ENCODE measurements at regions not wholly inside any gene's neighbourhood (a gene's known extent, or its start where the extent isn't known, plus 50 kb on each side); places are given as distances from the start of the nearest gene placed in this dataset.

DNA sequence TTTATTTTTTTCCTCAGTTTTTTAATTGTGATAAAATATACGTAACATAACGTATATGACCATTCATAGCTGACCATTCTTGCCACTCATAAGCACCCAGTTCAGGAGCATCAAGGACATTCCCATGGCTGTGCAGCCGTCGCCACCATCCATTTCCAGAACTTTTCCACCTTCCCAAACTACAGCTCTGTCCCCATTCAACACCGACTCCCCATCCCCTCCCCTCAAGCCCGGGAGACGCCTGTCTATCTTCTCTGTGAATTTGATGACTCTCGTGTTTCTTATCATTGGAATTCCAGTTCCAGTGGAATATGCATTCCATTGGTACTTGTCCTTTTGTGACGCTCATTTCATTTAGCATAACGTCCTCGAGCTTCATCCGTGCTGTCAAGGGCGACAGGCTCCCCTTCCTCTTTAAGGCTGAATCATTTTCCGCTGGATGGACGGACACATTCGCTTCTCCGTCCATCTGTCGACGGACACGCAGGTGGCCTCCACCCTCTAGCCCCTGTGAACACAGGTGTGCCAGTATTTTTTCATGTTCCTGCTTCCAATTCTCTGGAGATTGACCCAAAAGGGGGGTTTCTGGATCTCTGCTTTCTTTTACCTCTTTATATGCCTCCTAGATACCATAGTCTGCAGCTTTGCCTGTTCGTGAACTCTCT, 88.1 kb downstream of the YTHDF1 start:
- DNase-seq, result no peak

DNA sequence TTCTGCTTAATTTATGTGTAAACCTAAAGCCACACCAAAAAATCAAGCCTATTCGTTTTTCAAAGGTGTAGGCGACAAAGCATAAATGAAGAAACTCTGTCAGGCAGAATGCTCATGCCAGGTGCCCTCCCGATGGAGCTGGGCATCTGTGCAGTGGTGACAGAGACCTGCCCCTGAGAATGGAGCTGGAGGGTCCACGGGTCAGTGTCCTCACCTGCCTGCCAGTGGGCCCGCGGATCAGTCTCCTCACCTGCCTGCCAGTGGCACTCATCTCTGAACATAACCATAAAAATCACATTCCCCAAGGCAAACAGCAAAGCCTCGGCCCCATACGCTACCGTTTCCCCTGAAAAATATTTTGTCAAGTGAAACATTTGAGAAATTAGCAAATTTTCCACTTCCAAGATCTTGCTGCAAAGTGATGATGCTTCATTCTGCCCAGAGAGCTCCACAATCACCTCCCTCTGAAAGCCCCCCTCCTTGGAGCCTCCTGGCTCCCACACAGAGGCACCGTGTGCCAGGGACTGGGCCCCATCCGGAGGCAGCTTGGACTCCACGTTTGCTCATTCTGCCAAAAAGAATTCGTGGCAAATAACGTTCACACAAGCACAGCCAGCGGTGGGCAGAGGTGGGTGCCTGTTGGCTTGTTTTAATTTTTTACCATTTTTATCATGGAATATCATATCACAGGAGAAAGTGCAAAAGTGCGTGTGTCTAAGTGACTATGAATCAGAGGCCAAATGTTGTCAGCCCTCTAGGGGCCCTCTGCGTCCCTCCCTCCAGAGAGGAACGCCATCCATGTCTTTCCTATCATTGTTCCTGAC, 88.8 kb downstream of the YTHDF1 start:
- no peak for DNase-seq

DNA sequence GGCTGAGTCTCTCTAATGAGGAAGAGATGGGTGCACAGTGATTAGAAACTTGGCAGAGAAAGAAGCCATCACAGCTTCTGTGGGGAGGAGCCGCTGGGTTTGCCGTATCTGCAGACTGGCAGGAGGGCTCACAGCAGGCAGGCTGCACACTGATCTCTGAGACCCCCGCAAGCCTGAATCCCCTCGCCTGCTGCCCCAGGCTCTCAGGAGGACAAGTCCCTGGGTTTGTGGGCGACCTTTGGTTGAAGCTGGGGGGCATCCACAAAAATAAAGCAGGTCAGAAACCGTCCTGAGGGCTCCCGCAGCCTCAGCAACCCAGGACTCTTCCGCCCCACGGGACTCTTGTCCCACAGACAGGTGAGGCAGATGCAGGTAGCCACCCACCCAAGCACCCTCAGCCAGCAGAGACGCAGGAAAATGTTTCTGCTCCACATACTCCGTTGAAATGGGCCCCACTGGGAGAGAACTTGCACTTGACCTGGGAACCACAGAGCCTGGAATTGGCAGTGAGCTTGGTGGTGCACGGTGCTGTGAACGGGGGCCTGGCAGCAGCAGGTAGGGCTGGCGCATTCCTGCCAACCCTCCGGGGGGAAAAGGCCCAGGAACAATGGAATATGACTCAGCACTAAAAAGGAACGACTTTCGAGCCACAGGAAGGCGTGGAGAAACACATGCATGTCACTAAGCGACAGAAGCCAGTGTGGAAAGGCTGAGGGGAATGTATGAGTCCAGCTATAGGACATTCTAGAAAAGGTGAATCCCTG, 89.9 kb downstream of the YTHDF1 start:
- DNase-seq, result no peak

DNA sequence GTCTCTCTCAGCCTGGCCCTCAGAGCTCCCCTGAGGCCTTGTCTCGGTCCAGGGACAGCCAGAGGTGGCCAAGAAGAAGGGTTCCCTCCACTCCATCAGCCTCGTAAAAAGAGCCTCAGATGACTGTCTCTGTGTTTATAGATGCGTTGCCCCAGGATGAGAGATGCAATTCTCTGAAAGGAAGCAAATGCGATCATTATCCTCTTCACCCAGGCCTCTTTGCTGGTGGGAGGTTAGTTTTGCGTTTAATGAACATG, 90.4 kb downstream of the YTHDF1 start:
- no peak for DNase-seq

DNA sequence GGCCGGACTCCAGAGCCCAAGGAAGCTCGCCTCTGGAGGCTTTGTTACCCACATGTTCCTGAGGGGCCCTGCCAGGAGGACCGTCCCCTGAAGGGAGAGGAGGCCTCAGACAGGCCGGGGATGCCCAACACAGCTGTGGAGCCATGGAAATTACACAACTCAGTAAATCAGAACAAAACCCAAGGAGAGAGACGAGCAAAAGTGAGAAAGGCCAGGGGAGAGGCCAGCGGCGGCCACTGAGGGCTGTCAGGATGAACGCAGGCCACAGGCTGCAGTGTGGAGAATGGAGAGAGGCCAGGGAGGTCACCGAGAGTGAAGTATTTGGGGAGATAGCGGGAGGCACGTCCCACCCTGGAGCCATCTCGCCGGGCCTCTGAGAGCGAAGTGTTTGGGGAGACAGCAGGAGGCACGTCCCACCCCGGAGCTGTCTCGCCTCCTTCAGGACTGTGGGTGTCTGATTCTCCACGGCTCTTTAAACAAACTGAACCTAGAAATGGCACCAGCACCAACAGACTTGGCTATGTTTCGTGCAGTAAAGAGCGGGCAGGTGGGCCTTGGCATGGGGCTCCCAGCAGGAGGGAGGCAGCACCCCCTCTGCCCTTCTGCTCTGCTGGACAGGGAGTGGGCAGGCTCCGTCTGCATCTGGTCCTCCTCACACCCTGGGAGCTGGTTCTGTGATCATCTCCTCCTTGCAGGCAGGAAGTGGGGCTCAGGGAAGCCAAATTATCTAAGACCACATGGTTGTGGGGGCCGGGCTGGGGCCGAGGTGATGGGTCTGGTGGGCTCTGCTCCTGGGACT, 91.0 kb downstream of the YTHDF1 start:
- DNase-seq, result no peak

DNA sequence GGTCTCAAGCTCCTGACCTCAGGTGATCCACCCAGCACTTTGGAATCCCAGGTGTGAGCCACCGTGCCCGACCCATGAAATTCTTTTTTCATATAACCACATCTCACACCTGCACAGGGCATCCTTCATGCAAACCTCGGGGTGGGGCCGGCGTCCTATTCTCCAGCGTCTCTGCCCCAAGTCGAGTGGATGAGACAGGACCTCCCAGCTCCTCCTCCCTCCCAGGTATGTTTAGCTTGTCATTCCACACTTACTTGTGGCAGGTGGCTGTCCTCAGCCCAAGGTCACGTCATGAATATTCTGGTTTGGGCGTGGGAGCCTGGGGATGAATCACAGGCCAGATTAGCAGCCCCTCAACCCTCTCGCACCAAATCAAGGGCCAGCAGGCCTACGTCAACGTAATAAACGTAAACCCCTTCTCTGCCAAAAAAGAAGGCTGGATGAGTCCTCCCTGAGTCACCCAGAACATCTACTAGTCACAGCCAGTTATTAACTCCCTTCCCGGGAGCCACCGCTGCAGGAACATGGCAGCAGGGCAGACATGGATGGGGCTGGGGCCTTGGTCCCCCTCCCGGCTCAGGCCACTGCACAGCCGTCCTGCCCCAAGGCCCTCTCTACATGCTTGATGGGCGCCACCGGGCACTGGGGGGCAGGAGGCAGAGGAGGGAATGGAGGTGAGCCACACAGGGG, 91.7 kb downstream of the YTHDF1 start:
- no peak for DNase-seq

DNA sequence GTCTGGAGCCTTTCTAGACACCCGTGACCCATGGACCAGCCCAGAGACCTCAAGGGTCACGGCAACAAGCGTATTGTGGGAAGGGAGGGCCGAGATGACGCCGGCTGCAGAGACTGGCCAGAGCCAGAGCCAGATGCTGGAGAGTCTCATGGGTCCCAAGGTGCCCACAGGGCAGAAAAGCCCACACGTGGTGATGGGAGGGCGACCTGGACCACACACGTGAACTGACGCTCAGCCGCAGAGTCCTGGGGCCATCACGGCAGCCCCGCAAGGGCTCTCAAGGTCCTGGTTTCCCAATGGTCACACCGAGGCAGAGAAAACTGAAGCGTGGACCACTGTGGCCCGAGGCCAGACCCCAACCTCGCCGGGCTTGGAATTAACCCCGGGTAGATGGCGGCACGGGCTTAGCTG, 92.6 kb downstream of the YTHDF1 start:
- no peak for DNase-seq

DNA sequence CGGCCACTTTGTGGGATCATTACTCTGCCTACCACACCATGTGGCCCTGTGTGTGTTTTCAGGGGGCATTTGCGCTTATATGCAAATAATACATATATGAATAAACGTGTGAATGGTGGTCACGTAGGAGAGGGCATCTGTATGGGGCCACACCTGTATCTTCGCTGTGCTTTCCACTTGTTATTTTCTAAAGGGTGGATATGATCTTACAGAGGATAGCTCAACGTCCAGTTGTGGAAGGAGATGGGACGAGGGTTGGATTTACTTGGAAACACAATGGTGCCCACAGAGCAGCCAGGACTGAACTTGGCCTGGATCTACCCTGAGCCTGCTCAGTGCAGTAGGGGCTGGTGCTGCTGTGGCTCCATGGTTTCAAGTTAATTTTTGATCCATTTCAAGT, 93.3 kb downstream of the YTHDF1 start:
- DNase-seq, result no peak

DNA sequence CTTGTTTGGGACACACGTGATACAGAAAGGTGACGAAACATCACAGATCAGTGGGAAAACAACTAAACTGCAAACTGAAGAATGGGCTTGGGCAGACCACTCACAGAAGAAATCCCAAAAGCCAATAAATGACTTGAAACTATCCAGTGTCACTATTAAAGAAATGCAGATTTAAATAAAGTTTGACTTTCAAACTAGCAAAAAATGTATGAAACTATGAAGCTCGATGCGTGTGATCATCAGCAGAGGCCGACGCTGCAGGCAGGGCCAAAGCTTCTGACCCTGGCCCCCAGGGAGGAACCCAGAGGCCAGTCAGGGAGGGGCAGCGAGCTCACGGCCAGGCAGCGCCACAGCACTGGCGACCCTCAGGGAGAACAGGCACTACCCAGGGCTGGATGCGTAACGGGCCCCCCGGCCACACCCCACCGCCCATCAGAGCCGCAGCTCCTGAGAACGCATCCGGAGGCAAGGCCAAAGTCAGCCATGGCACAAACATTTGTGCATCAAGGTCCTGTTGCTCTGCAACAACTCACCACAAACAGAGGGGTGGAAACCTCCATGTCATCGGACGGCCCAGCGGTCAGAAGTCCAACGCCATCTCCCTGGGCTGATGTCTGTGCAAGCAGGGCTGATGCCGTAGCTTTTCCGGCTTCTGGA, 94.1 kb downstream of the YTHDF1 start:
- no peak for DNase-seq

DNA sequence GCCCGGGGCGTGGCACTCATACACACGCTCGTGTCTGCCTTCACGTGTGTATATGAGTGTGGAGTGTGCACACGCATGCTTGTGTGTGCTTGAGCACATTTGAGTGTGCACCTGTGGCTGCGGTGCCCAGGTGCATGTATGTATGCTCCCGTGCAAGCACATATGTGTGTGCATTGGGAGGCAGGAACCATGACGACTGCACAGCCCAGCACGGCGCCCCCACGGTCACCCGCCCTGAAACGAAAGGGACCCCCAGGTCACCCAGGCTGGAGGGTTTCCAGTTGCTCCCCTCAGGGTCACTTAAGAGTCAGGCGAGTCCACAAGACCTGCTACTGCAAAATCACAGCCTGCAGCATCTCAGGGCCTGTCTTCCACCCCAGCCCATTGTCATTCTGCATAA, 94.7 kb downstream of the YTHDF1 start:
- no peak for DNase-seq

DNA sequence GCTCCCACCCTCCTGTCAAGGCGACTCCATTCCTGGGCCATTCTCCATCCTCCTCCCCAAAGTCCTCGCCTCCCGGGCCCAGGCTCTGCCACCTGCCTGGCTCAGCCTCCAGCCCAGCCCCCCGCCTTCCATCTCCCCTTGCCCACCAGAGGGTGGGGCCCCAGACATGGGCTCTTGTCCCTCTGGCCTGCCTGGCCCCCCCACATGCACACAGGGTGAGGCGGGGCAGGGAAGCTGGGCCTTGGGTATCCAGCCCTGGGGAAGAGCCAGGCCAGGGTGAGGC, 95.2 kb downstream of the YTHDF1 start:
- DNase-seq, result no peak

DNA sequence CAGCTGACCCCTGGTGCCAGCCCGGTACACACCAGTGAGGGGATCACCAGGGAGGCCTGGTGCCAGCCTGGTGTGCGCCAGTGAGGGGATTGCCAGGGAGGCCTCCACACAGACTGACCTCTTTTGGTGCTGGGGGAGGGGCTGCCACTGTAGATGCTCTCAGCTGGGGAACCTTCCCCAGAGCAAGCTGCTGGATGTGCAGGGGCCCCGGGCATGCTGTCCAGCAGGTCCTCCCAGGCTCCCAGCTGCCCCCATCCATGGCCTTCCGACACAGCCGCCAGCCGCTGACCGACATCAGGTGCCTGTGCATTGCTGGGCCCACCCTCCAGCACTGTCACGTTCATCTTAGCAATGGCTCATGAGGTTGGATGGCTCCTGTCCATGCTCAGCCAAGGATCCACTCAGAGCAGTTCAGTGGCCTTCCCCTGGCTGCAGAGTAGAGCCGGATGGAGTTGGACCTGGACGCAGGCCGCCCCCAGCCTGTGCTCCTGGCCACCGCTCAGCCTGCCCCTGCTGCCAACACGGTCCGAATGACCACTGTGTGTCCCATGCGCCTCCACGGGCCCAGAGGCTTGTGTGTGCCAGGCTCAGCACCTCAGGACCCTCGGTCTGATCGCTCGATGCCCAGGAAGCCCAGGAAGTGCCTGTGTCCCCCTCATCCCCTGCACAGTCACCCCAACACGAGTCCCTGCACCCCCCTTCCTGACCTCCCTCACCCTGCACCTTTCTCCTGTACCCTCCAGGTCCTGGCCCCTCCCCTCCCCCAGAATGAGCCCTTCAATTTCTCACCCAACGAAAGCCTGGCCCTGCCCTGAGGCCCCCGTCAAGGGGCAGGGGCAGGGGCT, 95.7 kb downstream of the YTHDF1 start:
- DNase-seq, result no peak

DNA sequence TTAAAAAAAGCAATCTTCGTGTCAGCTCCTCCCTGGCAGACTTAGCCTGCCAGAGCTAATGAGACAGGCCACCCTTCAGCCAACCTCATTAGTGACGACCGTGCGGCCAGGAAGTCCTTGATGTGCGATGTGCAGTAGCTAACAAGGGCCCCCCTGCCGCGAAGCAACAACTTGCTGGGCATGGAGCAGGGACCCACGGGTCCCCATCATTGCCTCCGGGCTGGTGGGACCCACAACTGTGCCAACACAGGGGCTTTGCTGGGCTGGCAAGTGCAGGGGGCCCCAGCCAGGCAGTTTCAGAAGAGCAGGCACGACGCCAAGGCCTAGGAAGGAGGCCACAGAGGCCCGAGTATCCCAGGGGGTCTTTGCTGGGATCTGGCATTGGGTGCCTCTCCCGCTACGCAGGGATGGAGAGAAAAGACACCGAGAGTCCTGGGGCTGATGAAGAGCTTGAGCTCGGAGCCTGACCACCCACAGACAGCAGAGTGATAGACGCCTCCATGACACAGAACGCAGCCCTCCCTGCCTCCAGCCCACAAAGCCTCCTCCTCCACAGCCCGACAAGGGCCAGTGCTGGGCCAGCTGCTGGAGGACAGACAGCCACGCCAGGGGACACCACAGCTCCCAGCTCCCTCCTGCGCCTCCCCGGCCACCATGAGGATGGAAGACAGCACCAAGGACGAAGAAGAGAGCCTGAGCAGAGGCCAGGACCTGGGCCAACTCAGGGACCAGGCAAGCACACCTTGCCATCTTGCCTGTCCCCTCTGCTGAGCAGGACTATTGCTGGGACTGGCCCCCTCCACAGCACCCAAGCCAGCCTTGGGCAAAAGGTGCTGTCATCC, 96.6 kb downstream of the YTHDF1 start:
- DNase-seq, result no peak

DNA sequence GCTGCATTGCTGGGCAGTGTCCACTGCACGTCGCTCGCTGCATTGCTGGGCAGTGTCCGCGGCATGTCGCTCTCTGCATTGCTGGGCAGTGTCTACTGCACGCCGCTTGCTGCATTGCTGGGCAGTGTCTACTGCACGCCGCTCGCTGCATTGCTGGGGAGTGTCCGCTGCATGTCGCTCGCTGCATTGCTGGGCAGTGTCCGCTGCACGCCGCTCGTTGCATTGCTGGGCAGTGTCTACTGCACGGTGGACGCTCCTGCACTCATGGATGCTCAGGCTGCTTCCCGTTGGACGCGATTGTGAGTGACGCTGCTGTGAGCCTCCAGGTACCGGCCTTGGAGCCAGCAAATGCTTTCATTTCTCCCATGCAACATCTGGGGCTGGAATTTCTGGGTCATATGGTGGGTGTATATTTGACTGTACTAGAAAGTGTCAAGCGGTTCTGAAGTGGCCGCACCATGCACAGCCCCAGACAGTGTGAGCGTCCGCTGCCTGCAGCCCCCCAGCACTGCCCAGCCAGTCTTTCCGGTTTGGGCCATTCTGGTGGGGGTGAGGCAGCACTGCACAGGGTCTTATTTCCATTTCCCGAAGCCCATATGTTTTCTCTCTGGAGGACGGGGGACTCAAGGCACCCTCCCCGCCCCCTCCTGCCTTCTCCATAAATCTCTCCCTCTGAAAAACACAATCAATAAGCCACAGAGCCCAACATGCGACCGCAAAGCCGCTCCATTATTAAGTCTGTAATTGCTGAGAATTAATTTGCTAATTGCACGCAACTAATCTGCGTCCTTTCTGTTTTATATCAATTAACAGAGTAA, 97.4 kb downstream of the YTHDF1 start:
- no peak for DNase-seq

DNA sequence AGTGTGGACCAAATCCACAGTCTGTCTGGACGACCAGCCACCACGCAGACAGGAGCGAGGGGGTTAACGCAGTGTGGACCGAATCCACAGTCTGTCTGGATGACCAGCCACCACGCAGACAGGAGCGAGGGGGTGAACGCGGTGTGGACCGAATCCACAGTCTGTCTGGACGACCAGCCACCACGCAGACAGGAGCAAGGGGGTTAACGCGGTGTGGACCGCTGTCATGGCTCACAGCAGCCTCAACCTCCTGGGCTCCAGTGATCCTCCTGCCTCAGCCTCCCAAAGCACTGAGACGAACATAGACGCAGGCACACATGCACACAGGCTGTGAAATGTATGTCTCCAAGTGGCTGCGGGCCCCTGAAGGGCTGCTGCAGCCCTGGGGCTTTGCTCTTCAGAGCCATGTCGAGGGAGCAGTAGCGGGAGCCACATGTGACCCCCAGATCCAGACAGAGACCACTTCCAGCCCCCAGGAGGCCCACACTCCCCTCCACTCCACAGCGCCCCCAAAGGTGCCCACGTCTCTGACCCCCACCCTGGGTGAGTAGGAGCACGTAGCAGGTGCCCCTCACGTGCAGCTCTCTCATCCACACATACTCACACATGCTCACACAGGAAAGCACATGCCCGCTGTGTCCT, 98.1 kb downstream of the YTHDF1 start:
- no peak for DNase-seq

DNA sequence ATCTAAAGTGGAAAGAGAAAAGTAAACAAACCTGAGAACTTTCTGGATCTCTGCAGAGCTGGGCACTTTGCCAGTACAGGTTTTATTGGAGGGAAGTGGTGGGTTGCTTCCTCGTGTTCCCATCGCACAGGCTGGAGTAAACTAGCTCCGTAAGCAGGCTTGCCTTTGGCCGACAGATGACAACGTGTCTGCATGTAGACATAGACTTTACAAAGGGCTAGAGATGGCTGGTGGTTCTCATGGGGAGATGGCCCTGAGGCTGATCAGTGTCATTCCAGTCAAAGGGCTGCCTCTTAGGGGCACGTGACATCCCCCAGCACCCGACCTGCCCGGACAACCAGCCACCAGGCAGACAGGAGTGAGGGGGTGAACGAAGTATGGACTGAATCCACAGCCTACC, 98.8 kb downstream of the YTHDF1 start:
- no peak for DNase-seq

DNA sequence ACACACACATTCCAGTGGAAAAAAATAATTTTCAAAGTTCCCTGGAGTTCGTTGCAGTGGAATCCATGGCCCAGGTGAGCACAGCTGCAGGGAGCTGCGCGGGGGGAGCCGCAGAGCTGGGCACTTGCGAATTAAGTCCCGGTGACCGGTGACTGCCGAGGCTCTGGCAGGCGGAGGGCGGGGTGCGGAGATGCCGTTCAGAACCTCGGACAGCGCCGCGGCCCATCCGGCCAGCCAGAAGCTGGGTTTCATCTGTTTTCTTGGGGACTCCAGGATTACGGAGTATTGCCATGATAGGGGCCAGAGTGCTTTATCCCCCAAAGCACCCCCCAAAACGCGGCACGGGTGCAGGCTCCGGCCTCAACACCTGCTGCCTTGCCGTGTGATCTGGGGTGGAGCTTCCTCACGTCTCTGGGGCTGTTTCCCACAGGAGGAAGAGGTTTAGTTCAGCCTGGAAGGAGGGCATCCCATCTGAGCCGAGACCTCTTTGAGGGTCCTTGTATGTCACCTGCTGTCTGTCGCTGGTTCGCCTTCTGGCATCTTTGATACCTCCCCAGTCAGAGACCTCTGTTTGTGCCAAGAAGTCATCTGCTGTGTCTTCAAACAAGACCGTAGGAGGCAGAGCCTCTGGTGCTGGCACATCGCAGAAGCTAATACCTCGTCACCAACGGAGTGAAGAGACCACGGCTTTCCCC, 99.4 kb downstream of the YTHDF1 start:
- DNase-seq, result no peak

DNA sequence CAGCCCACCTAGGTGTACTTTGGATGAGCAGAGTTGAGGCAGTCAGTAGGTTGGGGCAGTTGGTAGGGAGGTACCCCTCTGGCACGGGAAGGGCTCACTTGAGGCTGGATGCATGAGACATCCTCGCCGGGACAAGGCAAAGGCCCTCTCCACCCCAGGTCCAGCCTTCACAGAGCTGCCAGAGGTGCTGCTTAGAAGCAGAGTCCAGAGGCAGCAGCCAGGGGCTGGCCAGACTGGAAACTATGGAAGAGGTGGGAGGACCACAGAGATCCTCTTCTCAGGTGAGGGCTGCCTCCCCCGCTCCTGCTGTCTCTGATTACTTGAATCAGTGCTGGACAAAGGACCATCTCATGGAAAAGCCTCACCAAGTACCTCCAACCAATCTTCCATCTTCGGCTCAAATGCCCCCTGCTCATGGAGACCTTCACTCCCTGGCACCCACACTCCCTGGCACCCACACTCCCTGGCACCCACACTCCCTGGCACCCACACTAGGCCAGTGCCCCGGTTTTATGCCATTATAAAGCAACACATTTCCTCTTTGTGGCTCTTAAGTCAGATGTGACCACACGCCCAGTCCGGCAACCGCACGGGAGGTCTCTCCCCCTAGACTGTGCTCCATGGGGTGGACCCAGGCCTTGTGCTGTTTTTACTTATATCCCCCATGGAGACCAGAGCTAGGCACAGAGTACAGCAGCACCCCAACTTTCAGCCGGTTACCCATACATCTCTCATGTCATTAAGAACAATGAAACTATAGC, 100.1 kb downstream of the YTHDF1 start:
- DNase-seq, result no peak
